ENCODE measurements at regions not wholly inside any gene's neighbourhood (a gene's known extent, or its start where the extent isn't known, plus 50 kb on each side); places are given as distances from the start of the nearest gene placed in this dataset.

DNA sequence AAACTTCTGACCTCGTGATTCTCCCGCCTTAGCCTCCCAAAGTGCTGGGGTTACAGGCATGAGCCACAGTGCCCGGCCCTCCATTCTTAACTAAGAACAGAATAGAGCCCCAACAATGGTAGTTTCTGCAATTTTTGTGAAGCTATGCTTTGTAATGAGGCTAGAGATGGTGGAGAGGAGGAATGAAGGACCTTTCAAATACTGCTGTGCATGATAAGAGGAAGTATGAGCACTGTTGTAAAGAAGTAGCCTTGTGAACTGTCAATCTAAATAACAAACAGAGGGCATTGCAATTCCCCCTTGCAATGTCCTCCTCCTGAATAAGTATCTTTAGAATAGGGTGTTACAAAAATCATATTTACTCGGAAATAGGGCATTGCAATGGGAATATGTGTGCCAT lies 70.2 kb downstream of the EVX1 start:
- TF ChIP-seq YY1 (IDR thresholded peaks at IDR 0.05; ENCODE audit: insufficient read depth, insufficient read length) (no peak), SUZ12 (IDR thresholded peaks at IDR 0.05; ENCODE audit: extremely low read depth, insufficient read depth, insufficient read length) (no peak)
